ENCODE measurements at regions not wholly inside any gene's neighbourhood (a gene's known extent, or its start where the extent isn't known, plus 50 kb on each side); places are given as distances from the start of the nearest gene placed in this dataset.
A peak's percentile ranks its signal among the peaks of the same experiment; 100 is the strongest.

- H3K27ac ChIP-seq: no peak overlapping the region
- H3K9me3 ChIP-seq: no peaks in the 10 kb centered on the region
- DNase-seq: no peak
- intact Hi-C loops (cut with DNase I): no loop called here
- H3K27me3 ChIP-seq: no peaks in the 10 kb centered on the region
- H3K4me3 ChIP-seq (replicated peaks in 1 of 3): no peak overlapping the region
- no peaks in the 10 kb centered on the region for H3K36me3 ChIP-seq
- H3K4me1 ChIP-seq: no peaks in the 10 kb centered on the region
- WGBS, 2 donors: 76 to 86% methylated on average over 9 of the region's 9 CpGs
- no peak for TF ChIP-seq POLR2A (IDR thresholded peaks at IDR 0.05)
Observed at GRCh38 chr7:67451306-67451705, 454.7 kb downstream of the TYW1 start.

- 97 to 98% methylated on average over 6 of the region's 6 CpGs for WGBS, 2 donors
- no peak overlapping the region for H3K27ac ChIP-seq
- intact Hi-C loops (cut with DNase I): no loop called here
- DNase-seq: no peak
- H3K27me3 ChIP-seq: no peaks in the 10 kb centered on the region
- H3K4me1 ChIP-seq: no peaks in the 10 kb centered on the region
- no peak for TF ChIP-seq POLR2A (IDR thresholded peaks at IDR 0.05)
- TF ChIP-seq CTCF (IDR thresholded peaks at IDR 0.05): no peak
- no peaks in the 10 kb centered on the region for H3K36me3 ChIP-seq
- no peaks in the 10 kb centered on the region for H3K9me3 ChIP-seq
- no peak overlapping the region for H3K4me3 ChIP-seq (replicated peaks in 1 of 3)
Observed at GRCh38 chr7:67452516-67453026, 455.9 kb downstream of the TYW1 start.

- WGBS, 2 donors: 78 to 81% methylated on average over 16 of the region's 16 CpGs
- Histone ChIP-seq H3K4me3 (replicated peaks in 1 of 3) (no peak overlapping the region), H3K9me3 (no peaks in the 10 kb centered on the region), H3K4me1 (no peaks in the 10 kb centered on the region), H3K36me3 (no peaks in the 10 kb centered on the region), H3K27me3 (no peaks in the 10 kb centered on the region), H3K27ac (no peak overlapping the region)
- intact Hi-C loops (cut with DNase I): no loop called here
- TF ChIP-seq POLR2A (IDR thresholded peaks at IDR 0.05): no peak
- TF ChIP-seq CTCF (IDR thresholded peaks at IDR 0.05): no peak
- no peak for DNase-seq
Observed at GRCh38 chr7:67453580-67454380, 457.1 kb downstream of the TYW1 start.

GRCh38 chr7:67455508-67455907, 458.9 kb downstream of the TYW1 start:
- TF ChIP-seq CTCF (IDR thresholded peaks at IDR 0.05): no peak
- intact Hi-C loops (cut with DNase I): no loop called here
- DNase-seq: no peak
- WGBS, 2 donors: 84 to 92% methylated on average over 1 of the region's 1 CpG
- H3K4me1 ChIP-seq: no peaks in the 10 kb centered on the region
- no peaks in the 10 kb centered on the region for H3K27me3 ChIP-seq
- no peak overlapping the region for H3K27ac ChIP-seq
- no peaks in the 10 kb centered on the region for H3K36me3 ChIP-seq
- no peaks in the 10 kb centered on the region for H3K9me3 ChIP-seq
- no peak overlapping the region for H3K4me3 ChIP-seq (replicated peaks in 1 of 3)

- WGBS, 2 donors: 50 to 58% methylated on average over 7 to 9 of the region's 9 CpGs
Observed at GRCh38 chr7:67462781-67463191, 466.2 kb downstream of the TYW1 start.

More at GRCh38 chr7:67462781-67463191, 466.2 kb downstream of the TYW1 start:
- TF ChIP-seq CTCF (IDR thresholded peaks at IDR 0.05): no peak
- TF ChIP-seq POLR2A (IDR thresholded peaks at IDR 0.05): no peak
- peak in 1 of 2 donors; percentile 10 for DNase-seq
- Histone ChIP-seq H3K36me3 (no peaks in the 10 kb centered on the region), H3K27me3 (no peaks in the 10 kb centered on the region), H3K27ac (no peak overlapping the region), H3K9me3 (no peaks in the 10 kb centered on the region), H3K4me1 (no peaks in the 10 kb centered on the region), H3K4me3 (replicated peaks in 1 of 3) (no peak overlapping the region)
- intact Hi-C loops (cut with DNase I): no loop called here
